ENCODE measurements at regions not wholly inside any gene's neighbourhood (a gene's known extent, or its start where the extent isn't known, plus 50 kb on each side); places are given as distances from the start of the nearest gene placed in this dataset.
"Not testable (repeated sequence)": the region's sequence is repeated elsewhere in the genome, so short reads cannot be mapped to it uniquely, and the experiment has no call there.

DNA sequence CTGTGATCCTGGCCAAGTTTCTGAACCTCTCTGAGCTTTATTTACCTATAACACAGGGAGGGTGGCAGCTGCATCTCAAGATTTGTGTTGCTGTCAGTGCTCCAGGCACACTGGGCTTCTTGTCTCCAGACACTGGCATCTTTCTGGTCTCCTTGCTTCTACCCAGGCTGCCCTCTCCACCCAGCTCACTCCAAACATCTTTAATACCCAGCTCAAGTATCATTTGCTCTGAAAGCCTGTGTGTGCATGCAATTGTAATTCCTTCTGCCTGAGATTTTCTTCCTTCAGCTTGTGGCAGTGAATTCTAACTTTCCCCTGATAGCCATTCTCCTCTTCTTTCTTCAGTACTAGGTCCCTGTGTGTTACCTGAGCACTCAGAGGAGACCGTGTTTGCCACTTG lies 50.7 kb upstream of the USP7 start:
- no peak for DNase-seq

DNA sequence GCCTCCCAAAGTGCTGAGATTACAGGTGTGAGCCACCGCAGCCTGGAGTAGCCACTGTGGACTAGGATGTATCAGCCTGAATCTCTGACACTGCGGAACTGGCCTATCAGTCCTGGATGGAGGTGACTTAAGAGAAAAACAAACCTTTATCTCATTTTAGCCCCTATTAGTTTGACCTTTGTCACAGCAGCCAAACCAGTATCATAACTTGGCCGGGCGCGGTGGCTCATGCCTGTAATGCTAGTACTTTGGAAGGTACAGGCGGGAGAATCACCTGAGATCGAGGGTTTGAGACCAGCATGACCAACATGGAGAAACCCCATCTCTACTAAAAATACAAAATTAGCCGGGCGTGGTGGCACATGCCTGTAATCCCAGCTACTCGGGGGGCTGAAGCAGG lies 51.8 kb upstream of the USP7 start:
- DNase-seq = no peak

DNA sequence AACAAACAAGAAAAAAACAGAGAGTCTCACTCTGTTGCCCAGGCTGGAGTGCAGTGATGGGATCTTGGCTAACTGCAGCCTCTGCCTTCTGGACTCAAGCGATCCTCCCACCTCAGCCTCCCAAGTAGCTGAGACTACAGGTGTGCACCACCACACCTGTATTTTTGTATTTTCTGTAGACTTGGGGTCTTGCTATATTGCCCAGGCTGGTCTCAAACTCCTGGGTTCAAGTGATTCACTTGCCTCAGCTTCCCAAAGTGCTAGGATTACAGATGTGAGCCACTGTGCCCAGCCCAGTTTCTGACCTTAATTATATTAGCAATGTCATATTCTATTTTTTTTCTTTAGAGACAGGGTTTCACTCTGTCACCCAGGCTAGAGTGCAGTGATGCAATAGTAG lies 52.3 kb upstream of the USP7 start:
- not testable (repeated sequence) for DNase-seq

DNA sequence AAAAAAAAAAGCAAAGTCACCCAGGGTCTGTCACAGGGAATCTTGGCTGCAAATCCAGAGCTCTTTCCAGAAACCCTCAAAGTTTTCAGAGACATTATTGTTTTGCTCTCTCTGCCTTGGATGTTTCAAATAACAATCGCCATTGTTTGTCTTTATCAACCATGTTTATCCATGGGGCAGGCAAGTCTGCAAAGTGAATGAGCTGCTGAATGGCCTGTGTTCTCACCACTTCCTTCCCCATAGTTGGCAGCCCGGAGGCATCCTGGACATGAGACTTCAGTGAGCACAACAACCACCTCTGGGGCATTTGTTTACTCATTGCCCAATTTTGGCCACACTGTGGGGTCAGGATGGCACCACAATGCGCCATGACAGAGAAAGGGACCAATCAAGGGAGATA lies 53.1 kb upstream of the USP7 start:
- no peak for DNase-seq

DNA sequence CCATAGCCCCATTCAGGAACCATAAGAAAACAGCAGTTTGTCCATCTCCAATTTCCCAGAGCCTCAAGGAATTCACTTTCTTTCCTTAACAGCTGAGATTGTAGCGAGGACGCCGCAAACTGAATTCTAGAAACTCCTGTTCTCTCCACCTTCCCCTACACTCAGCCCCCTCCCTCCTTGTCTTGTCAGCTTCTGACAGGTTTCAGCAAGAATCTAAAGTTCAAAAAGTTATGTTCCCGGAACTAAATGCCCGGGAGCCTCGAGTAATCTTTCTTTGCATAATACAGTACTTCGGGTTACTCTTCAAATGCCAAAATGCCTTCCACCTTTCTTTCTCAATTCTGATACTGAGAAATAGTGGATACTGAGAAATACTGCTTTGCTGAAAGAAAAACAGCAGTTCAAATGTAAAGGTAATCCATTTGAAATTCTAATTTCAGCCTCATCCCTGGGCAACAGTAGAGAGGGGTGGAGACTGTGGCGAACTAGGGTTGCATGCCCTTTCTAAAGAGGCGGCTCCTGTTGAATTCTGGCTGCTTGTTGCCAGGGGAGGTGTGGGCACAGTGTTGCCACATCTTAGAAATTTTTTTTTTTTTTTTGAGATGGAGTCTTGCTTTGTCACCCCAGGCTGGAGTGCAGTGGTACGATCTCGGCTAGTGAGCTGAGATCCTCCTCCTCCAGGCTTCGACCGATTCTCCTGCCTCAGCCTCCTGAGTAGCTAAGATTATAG lies 63.5 kb upstream of the USP7 start:
- no peak for DNase-seq

DNA sequence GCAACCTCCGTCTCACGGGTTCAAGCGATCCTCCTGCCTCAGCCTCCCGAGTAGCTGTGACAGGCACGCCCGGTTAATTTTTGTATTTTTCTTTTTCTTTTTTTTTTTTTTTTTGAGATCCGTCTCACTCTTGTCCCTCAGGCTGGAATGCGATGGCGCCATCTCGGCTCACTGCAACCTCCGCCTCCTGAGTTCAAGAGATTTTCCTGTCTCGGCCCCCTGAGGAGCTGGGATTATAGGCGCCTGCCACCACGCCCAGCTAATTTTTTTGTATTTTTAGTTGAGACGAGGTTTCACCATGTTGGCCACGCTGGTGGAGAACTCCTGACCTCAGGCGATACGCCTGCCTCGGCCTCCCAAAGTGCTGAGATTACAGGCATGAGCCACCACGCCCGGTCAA lies 63.0 kb upstream of the HAPSTR1 start:
- not testable (repeated sequence) for DNase-seq

DNA sequence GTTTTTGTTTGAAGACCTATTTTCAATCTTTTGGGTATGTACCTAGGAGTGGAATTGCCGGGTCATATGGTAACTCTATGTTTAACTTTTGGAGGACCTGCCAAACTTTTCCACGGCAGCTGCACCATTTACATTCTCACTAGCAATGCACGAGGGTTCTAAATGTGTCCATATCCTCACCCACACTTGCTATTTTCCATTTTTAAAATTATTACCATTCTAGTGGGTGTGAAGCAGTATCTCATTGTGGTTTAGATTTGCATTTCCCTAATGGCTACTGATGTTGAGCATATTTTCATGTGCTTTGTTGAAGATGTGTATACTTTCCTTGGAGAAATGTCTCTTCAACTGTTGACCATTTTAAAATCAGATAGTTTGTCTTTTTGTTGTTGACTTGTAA lies 60.3 kb upstream of the HAPSTR1 start:
- DNase-seq = peak in 1 of 2 experiments; percentile 7

DNA sequence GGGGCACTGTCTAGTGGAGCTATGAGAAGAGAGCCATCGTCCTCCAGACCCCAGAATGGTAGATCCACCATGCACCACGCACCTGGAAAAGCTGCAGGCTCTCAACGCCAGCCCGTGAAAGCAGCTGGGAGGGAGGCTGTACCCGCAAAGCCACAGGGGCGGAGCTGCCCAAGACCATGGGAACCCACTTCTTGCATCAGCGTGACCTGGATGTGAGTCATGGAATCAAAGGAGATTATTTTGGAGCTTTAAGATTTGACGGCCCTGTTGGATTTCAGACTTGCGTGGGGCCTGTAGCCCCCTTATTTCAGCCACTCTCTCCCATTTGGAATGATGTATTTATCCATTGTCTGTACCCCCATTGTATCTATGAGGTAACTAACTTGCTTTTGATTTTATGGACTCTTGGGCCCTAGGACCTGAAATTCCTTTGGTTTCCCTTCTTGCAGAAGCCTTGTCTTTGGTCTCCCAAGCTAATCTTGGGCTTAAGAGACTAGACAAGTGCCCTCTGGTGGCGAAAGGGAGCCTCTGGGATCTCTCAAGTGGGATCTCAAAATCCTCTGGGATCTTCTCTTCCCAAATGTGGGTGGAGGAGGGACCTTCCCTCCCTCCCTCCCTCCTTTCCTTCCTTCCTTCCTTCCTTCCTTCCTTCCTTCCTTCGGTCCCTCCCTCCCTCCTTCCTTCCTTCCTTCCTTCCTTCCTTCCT lies 58.2 kb upstream of the HAPSTR1 start:
- peak in 1 of 2 experiments; percentile 58 for DNase-seq

DNA sequence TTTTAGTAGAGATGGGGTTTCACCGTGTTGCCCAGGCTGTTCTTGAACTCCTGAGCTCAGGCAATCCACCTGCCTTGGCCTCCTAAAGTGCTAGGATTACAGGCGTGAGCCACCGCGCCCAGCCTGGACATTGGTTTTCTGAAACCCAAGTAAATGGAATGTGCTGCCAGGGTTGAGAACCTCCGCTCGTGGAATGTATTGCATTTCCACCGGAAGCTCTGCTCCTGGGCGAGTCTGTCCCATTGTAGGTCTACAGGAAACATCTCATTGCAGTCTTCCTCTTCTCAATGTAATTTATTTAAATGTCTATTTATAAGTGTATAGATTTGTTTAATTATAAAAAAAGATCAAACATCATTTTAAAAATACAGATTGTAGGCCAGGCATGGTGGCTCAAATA lies 57.4 kb upstream of the HAPSTR1 start:
- DNase-seq = no peak

DNA sequence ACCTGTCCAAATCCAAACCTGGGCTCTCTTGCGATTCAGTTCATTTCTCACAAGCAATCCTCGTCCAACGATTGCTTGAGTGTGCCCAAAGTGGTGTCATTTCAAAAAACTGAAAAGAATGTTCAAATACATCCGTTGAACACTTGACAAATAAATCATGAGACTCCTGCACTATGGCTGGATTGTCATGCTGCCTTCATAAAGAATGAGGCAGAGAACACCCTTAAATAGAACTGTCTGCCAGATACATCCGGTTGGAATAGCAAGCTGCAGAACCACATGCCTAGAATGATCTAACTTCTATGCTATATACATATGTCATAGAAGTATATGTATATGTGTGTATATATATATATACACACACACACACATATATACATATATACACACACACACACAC lies 55.4 kb upstream of the HAPSTR1 start:
- no peak for DNase-seq

DNA sequence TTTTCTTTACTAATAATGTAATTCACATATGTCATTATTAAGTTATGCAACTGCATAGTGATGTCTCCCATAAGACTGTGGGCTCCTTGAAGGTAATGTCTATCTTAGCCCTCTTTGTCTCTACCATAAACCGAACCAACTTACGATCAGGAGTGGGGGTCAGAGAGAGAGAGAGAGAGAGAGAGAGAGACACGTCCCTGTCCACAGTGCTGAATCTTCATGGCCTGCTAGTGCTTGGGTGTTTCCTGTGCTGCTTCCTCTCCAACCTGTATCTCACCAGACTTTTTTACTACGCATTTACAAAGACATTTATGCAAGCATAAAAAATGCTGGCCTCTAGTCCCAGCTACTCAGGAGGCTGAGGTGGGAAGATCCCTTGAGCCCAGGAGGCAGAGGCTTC lies 52.2 kb upstream of the HAPSTR1 start:
- no peak for DNase-seq

DNA sequence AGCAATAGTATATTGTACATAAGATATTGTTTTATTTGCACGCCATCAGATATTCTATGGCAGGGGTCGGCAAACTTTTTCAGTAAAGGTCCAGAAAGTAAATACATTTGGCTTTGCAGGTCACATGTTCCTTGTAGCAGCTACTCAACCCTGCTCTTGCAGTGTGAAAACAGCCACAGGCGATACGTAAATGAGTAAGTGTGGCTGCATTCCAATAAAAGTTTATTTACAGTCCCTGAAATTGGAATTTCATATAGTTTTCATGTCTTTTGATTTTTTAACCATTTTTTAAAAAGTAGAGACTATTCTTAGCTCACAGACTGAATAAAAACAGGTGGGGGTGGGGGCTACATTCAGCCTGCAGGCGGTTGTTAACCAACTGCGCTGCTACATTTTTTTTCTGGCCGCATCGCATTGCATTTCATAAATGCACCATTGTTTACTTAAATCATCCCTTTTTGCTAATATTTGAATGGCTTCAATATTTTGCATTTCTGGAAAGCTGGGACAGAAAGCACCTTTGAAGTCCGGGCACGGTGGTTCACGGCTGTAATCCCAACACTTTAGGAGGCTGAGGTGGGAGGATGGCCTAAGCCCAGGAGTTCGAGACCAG lies 50.5 kb upstream of the HAPSTR1 start:
- no peak for DNase-seq
